ENCODE measurements at regions not wholly inside any gene's neighbourhood (a gene's known extent, or its start where the extent isn't known, plus 50 kb on each side); places are given as distances from the start of the nearest gene placed in this dataset.

GRCh38 chr1:191125950-191126349 lies 648.3 kb upstream of the BRINP3 start:
- Histone ChIP-seq H2AFZ (ENCODE audit: low read length) (no peak overlapping the region), H4K5ac (ENCODE audit: insufficient read length, low read depth, low read length) (no peak overlapping the region), H3K9me3 (ENCODE audit: control insufficient read depth, low read depth, low read length) (no peaks in the 10 kb centered on the region), H3T11ph (ENCODE audit: low read length) (no peak overlapping the region), H3K27ac (ENCODE audit: insufficient read length, low read depth, low read length) (no peak overlapping the region), H4K8ac (replicated peaks; ENCODE audit: insufficient read length, low read depth, low read length) (no peak overlapping the region), H3K23ac (ENCODE audit: insufficient read length, low read depth, low read length) (no peak overlapping the region), H3K23me2 (ENCODE audit: insufficient read length, low read depth, low read length, poor library complexity, severe bottlenecking) (no peaks in the 10 kb centered on the region), H2BK12ac (ENCODE audit: insufficient read length, low read depth, low read length) (no peak overlapping the region), H3K79me2 (ENCODE audit: insufficient read depth, low read length) (no peaks in the 10 kb centered on the region), H3K79me1 (ENCODE audit: insufficient read depth, low read depth, low read length, poor library complexity, severe bottlenecking) (no peaks in the 10 kb centered on the region), H3K14ac (ENCODE audit: insufficient read depth, low read length) (no peak overlapping the region), H3K4me2 (ENCODE audit: insufficient read depth, insufficient read length, low read length) (no peak overlapping the region), H3K27me3 (ENCODE audit: insufficient read depth, low read length) (no peaks in the 10 kb centered on the region), H2BK15ac (ENCODE audit: low read depth, low read length) (no peak overlapping the region), H2AK5ac (ENCODE audit: insufficient read length, low read length) (no peak overlapping the region), H4K20me1 (ENCODE audit: control insufficient read depth, insufficient read depth, insufficient read length) (no peaks in the 10 kb centered on the region), H3K4ac (ENCODE audit: low read depth, low read length) (no peak overlapping the region), H2BK20ac (ENCODE audit: low read depth, low read length, poor library complexity, severe bottlenecking) (no peak overlapping the region), H3K18ac (ENCODE audit: insufficient read length, low read depth, low read length) (no peak overlapping the region), H3K4me1 (ENCODE audit: insufficient read depth, low read length) (no peaks in the 10 kb centered on the region), H4K91ac (ENCODE audit: insufficient read length, low read depth, low read length) (no peak overlapping the region), H3K9ac (ENCODE audit: extremely low read depth, insufficient read length, low read length) (no peak overlapping the region), H3K56ac (ENCODE audit: insufficient read length, low read depth, low read length) (no peak overlapping the region), H2BK5ac (ENCODE audit: insufficient read length, low read length) (no peak overlapping the region), H2BK120ac (ENCODE audit: low read depth, low read length, poor library complexity, severe bottlenecking) (no peak overlapping the region)
- Mint-ChIP-seq H3K4me3 (no peak overlapping the region), H3K36me3 (ENCODE audit: insufficient read depth in 1 of 3, low read depth in 3 of 3) (no peaks in the 10 kb centered on the region), H3K9me3 (0 out of 5 replicates have a peak, but pooled peaks cover 0 to 3% of the 10 kb centered on the region in 2 experiments), H3K4me1 (no peaks in the 10 kb centered on the region), H3K27ac (no peak overlapping the region), H3K27me3 (ENCODE audit: low read depth) (no peaks in the 10 kb centered on the region)
- WGBS (ENCODE audit: extremely low coverage, insufficient read length, low lambda C conversion rate), result no CpG with 5 or more reads among the region's 3 CpGs
- TF ChIP-seq CTCF (conservative IDR thresholded peaks at IDR 0.05), result no peak
- DNase-seq, result no peak
